Uterus (tissue), 2 donors: ENCODE measurements at regions not wholly inside any gene's neighbourhood (a gene's known extent, or its start where the extent isn't known, plus 50 kb on each side); places are given as distances from the start of the nearest gene placed in this dataset.

ENCODE experiments used
- POLR2A ChIP-seq, 2 donors: fragments of 450-650 bp; IDR thresholded peaks; one replicate each; pipeline ENCODE4 v1.6.1; 2016; ENCODE audit warnings: antibody characterized with exemption in 2 of 2, mild to moderate bottlenecking in 1 of 2, moderate library complexity in 1 of 2
- TF ChIP-seq, protein P1 (sequence below), 4 experiments: fragments of 200-600 bp in 2 of 4; fragments of 450-650 bp in 2 of 4; sonication (generic) in 2 of 4; IDR thresholded peaks; one replicate each; pipeline ENCODE4 v1.5.1; 2016 to 2019; ENCODE audit warnings: antibody characterized with exemption in 4 of 4, mild to moderate bottlenecking in 2 of 4, moderate library complexity in 1 of 4

DNA sequence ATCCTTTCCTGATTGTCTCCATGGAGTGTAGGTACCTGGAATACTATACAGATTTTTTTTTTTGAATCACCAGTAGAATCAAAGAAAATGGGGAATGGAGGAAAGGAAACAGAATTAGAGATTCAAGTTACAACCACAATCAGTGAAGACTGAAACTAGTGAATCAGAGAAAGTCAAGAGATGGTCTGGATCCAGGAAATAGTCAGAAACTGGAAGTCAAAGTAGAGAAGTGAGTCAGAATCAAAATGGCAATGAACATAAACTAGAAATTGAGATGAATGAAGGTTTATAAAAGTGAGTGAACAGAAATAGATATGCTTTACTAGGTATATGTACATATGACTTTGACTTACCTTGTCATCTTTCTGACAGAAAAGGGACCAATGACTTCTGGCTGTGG, 579.0 kb downstream of the PLCL1 start:
- TF ChIP-seq, protein P1, sequence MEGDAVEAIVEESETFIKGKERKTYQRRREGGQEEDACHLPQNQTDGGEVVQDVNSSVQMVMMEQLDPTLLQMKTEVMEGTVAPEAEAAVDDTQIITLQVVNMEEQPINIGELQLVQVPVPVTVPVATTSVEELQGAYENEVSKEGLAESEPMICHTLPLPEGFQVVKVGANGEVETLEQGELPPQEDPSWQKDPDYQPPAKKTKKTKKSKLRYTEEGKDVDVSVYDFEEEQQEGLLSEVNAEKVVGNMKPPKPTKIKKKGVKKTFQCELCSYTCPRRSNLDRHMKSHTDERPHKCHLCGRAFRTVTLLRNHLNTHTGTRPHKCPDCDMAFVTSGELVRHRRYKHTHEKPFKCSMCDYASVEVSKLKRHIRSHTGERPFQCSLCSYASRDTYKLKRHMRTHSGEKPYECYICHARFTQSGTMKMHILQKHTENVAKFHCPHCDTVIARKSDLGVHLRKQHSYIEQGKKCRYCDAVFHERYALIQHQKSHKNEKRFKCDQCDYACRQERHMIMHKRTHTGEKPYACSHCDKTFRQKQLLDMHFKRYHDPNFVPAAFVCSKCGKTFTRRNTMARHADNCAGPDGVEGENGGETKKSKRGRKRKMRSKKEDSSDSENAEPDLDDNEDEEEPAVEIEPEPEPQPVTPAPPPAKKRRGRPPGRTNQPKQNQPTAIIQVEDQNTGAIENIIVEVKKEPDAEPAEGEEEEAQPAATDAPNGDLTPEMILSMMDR (IDR thresholded peaks at IDR 0.05), result no peak
- TF ChIP-seq POLR2A (IDR thresholded peaks at IDR 0.05), result no peak
